ELR (cell line): ENCODE measurements at regions not wholly inside any gene's neighbourhood (a gene's known extent, or its start where the extent isn't known, plus 50 kb on each side); places are given as distances from the start of the nearest gene placed in this dataset.

ENCODE experiments used
- DNase-seq: peaks from one replicate; pipeline ENCODE4 v3.0.0-alpha.2; 2015; ENCODE audit warnings: low read depth

DNA sequence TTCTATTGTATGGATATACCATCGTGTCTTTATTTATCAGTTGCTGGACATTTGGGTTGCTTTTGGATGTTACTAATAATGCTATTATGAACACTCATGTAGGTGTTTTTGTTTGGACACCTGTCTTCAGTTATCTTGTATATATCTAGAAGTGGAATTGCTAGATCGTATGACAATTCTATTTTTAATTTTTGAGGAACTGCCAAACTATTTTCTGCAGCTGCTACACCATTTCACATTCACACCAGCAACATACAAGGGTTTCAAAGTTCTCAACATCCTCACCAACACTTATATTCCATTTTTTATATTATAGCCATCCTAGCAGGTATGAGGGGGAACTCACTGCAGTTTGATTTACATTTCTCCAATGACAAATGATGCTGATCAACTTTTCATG lies 324.6 kb downstream of the CAAP1 start:
- no peak for DNase-seq

GRCh38 chr9:26566141-26566540 lies 326.5 kb downstream of the CAAP1 start:
- DNase-seq = no peak

DNA sequence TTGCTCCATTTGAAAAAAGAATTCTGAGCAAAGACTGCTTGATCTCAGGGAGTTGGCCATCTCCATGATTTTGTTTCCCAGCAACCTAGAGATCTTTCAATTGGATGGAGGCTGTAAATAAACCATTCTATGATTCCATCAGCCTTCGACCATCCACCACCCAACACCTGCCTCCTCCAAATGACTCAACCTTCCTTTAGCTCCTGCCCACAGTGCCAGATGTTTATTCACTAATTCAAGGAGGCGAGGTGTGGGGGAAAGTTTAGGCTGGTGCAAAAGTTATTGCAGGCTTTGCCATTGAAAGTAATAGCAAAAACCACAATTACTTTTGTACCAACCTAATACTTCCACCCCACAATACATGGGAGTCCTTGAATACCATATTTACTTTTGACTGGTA lies 327.5 kb downstream of the CAAP1 start:
- no peak for DNase-seq

GRCh38 chr9:26562338-26562737 lies 330.3 kb downstream of the CAAP1 start:
- no peak for DNase-seq

- no peak for DNase-seq
Observed at GRCh38 chr9:26561928-26562327, 330.7 kb downstream of the CAAP1 start.

DNA sequence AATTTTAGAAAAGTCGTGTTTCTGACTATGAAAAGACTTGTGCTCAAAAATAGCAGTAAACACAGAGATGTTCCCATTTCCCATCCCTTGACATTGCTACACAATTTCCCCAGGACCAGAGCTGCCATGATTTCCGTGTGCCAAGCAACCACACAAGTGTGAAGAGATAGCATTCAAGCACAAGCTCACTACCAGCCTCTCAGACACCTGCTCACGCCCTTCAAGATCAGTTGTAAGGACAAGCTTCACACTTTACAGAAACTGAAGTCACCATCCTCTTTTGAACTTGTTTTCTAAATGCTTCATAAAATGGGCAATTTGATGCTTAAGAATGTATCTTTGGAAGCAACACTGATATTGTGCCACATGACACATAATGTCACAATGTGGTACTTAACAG lies 333.1 kb downstream of the CAAP1 start:
- DNase-seq = no peak

- no peak for DNase-seq
Observed at GRCh38 chr9:26551971-26552370, 340.6 kb downstream of the CAAP1 start.

DNA sequence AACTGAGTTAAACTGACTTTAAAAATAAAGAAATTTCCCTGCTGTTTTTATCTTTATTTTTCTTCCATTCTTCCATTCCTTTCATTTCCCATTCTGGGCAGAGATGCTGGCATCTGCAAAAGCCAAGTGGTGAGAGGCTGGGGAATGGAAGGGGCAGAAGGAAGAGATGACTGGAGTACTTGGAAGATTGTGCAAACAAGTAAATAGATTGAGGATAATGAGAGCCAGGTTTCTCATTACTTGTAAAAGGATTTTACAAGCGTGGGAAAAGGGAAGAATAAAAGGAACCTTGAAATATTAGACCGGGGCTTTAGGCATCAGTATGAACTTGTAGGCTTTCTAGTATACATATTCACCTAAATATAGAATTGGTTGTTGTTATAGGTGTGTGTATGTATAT lies 341.2 kb downstream of the CAAP1 start:
- no peak for DNase-seq

GRCh38 chr9:26548781-26549290 lies 343.8 kb downstream of the CAAP1 start:
- no peak for DNase-seq

GRCh38 chr9:26539867-26540493 lies 352.6 kb downstream of the CAAP1 start:
- no peak for DNase-seq

DNA sequence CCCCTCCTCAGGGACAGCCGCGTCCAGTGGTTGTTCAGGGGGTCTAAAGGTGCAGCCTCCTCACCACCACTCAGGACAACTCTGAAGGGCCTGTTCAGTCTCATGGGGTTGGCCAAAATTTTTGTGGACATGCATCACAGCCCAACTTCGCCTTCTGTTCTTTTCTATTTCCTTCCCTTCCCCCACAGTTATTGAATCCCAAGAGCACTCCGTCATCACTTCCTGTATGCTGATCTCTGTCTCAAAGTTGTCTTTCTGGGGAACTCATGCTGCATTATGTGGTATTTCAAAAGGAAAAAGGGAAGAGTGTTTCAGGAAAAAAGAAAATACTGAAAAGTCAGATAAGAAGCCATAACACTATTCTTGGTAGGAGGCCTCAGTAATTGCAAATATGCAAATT lies 355.4 kb downstream of the CAAP1 start:
- no peak for DNase-seq

DNA sequence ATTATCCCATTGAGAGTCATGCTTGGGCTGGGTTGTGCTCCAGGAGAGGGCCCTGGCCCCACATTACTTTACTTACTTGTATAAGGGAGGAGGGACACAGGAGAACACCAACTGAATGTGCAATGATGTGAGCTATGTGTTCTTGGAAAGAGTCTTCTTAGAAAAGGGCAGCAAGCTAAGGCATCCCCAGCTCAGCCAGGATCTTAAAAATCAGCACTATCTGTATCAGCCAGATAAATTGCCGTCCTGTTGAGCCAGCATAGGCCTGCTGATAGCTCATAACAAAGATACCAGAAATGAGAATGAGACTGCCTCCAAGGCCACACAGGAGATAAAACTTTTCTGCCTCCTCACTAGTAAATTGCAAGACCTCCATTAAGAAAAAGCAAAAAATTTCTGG lies 357.5 kb downstream of the CAAP1 start:
- no peak for DNase-seq

DNA sequence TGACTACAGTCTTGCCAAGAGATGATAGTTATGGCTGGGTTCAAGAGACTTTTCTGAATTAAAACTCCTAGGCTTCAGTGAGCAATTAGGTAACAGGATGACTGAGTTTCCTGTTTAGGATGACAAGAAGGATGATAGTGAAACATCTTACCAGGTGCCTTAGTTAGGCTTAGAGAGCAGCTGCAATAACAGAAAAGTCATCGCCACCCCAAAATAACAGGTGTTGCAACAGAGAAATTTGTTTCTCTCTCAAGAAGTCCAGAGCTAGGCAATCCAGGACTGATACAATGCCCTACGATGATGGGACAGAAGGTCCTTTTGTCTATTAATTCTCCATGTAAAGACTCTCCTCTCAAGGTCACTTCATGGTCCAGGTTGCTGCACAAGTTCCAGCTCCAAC lies 361.8 kb downstream of the CAAP1 start:
- DNase-seq = no peak

DNA sequence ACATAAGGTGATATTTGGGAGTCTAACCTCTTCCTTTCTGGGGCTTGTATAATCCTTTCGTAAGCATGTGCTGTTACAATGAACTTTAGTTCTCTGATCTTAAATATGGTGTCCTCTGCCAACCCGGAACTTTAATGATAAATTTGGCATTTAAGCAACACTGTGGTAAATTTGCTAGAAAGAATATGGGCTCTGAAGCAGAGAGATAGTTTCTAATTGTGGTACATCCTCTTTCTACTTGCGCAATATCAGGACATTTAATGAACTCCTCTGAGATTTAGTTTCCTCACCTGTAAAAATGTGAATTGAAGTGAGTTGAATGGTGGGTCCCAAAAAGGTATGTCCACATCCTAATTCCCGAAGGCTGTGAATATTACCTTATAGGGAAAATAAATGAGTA lies 364.7 kb downstream of the CAAP1 start:
- no peak for DNase-seq

GRCh38 chr9:26524267-26524666 lies 368.3 kb downstream of the CAAP1 start:
- DNase-seq = no peak

GRCh38 chr9:26523577-26523976 lies 369.0 kb downstream of the CAAP1 start:
- DNase-seq = no peak

DNA sequence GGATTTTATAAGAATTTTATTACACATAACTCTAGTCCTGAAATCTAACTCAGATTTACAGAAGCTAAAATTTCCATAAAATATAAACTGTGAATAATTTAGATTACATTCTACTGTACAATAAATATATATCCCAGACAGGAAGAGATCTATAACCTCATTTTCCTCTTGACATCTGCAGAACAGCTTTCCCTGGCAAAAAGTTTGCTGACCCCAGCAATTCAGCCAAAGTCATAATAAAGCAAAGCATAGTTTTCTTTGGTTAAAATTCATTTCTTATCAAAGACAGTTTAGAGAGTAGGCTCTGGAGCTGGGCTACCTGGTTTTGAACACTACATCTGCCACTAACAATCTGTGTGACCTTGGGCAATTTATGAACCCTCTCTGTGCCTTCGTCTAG lies 372.5 kb downstream of the CAAP1 start:
- DNase-seq = no peak

- DNase-seq = no peak
Observed at GRCh38 chr9:26516773-26517343, 375.7 kb downstream of the CAAP1 start.

DNA sequence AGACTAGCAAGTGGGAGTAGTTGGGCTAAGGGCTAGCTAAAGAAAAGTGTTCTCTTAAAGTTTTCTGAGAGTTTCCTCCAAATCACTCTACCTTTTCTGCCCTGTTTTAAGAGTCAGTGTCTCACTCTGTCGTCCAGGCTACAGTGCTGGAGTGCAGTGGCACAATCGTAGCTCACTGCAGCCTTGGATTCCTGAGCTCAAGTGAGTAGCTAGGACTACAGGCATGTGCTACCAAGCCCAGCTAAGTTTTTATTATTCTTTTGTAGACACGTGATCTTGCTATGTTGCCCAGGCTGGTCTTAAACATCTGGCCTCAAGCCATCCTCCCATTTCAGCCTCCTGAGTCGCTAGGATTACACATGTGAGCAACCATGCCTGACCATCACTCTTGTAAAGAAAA lies 378.9 kb downstream of the CAAP1 start:
- DNase-seq = no peak

DNA sequence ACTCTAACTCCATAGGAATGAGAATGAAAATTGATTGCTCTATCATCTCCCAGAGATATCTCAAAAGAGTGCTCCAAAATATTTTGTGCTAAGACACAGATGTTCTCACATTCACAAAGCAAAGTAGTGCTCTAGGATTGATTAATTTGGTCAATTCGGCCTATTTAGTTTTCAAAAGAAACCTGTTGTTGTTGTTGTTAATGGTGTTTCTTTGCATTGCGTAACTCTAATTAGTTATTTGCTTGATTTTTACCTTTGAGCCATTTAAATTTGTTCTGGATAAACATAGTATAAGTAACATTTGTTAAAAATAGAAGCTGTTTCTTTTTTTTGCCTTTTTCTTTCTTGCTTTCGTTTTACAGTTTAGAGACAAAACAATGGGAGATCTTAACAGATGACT lies 382.5 kb downstream of the CAAP1 start:
- DNase-seq = no peak

DNA sequence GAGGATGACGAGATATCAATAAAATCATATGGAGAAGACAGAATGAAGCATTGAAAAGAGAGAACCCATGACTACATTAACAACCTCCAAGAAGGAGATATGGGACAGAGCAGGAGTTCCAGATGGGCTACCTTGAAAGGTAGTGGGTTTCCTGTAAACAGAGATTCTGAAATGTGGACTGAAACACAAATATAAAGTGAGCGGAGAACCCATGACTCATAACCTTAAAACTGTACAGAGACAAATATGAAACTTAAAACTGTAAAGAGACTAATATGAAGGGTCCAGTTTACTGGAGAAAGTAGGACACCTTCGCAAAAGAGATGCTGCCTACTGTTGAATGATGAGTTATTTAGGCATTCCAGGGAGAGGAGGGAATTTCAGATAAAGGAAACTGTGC lies 383.7 kb downstream of the CAAP1 start:
- no peak for DNase-seq

- no peak for DNase-seq
Observed at GRCh38 chr9:26504057-26504456, 388.5 kb downstream of the CAAP1 start.

DNA sequence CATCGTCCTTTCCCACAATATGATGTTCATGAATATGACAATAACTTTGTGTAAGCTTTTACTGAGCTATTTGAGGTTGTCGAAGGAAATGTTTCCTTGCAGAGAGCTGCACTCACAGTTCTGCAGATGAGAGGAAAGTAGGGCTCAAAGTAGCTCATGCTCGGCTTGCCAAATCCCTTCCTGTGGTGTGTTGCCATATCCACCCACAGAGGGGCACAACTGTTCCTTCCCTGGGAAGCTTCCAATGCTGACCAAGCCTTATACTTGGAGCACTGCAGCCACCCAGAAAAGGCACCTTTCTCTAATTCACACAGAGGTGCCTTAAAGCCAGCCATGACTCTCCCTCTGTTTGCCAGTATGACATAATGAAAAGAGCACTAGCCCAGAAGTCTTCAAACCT lies 390.3 kb downstream of the CAAP1 start:
- DNase-seq = no peak

- DNase-seq = no peak
Observed at GRCh38 chr9:26500471-26500870, 392.1 kb downstream of the CAAP1 start.
